MCF 10A (cell line): ENCODE measurements at regions not wholly inside any gene's neighbourhood (a gene's known extent, or its start where the extent isn't known, plus 50 kb on each side); places are given as distances from the start of the nearest gene placed in this dataset.

Experiments
- BruUV-seq: library from RNA; stranded (reverse); fragments of 400-500 nt; replicated peaks from 2 replicates; lab custom pipeline; 2021; lab: Mats Ljungman, UMichigan
- CTCF ChIA-PET: fragments of 300-600 bp; sonication (Branson Sonifier 250); formaldehyde crosslinking; extraction: SDS; loops from one replicate; lab custom pipeline; 2021; ENCODE audit warnings: antibody characterized with exemption, inconsistent platforms; lab: Yijun Ruan, JAX
- POLR2A ChIA-PET: fragments of 300-600, 350-650 bp; sonication (Branson Sonifier 250); formaldehyde crosslinking; extraction: SDS; loops from one replicate; lab custom pipeline; 2020; ENCODE audit warnings: antibody characterized with exemption, inconsistent platforms; lab: Yijun Ruan, JAX
- DNase-seq: peaks from one replicate; pipeline ENCODE4 v3.0.0-alpha.2; 2018; ENCODE audit not compliant: unreplicated experiment
- H3K27ac Mint-ChIP-seq: one replicate; pipeline ENCODE4 v1.8.0; 2022; ENCODE audit warnings: mild to moderate bottlenecking, low read depth, mixed read lengths; ENCODE audit not compliant: unreplicated experiment
- H3K27me3 Mint-ChIP-seq: one replicate; pipeline ENCODE4 v1.8.0; 2022; ENCODE audit warnings: mixed read lengths; ENCODE audit not compliant: insufficient read depth, unreplicated experiment
- H3K36me3 Mint-ChIP-seq: one replicate; pipeline ENCODE4 v1.8.0; 2022; ENCODE audit warnings: mild to moderate bottlenecking, moderate library complexity, mixed read lengths; ENCODE audit not compliant: insufficient read depth, unreplicated experiment
- H3K4me1 Mint-ChIP-seq: one replicate; pipeline ENCODE4 v1.8.0; 2022; ENCODE audit warnings: mixed read lengths; ENCODE audit not compliant: insufficient read depth, unreplicated experiment
- H3K4me3 Mint-ChIP-seq: one replicate; pipeline ENCODE4 v1.8.0; 2022; ENCODE audit warnings: mild to moderate bottlenecking, moderate library complexity, mixed read lengths; ENCODE audit not compliant: unreplicated experiment
- H3K9me3 Mint-ChIP-seq: one replicate; pipeline ENCODE4 v1.8.0; 2022; ENCODE audit warnings: mixed read lengths; ENCODE audit not compliant: unreplicated experiment
- intact Hi-C: fragments of 100-400 bp; cut with micrococcal nuclease; formaldehyde crosslinking; loops from 2 replicates; pipeline ENCODE4 v1.14.1; 2022
- TF ChIP-seq, protein P1 (sequence below): fragments of 200-600 bp; IDR thresholded peaks from one replicate; pipeline ENCODE4 v1.8.0; 2022; ENCODE audit warnings: antibody characterized with exemption, mild to moderate bottlenecking; ENCODE audit not compliant: unreplicated experiment

DNA sequence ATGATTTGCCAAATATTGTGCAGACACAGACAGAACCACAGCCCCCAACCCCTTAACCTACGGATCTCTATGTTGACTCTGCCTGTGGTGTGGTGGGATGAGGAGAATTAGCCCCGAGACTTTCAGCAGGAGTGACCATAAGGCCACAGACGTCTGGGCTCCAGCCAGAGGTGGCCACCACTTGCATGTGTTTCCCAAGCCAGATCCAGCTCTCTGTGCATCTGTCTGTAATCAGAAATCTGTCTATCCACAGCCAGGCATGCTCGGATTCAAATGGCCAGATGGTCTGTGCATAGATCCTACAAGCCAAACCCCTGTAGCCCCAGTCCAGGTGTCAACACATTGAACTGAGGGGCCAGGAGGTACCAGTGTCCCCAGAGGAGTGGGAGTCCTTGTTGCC is 140.6 kb downstream of the SYF2 start:
- Mint-ChIP-seq H3K4me3 (no peak overlapping the region), H3K4me1 (no peaks in the 10 kb centered on the region), H3K27me3 (peaks cover 12% of the 10 kb centered on the region), H3K27ac (no peak overlapping the region), H3K9me3 (no peaks in the 10 kb centered on the region), H3K36me3 (no peaks in the 10 kb centered on the region)
- CTCF ChIA-PET = interaction anchor here (0.8 to 1.5 kb wide), 2 partner anchors 9 to 10 kb away, joined by 3 to 5 read pairs; no protein-coding TSS in a partner anchor
- intact Hi-C loops = no loop called here
- TF ChIP-seq, protein P1, sequence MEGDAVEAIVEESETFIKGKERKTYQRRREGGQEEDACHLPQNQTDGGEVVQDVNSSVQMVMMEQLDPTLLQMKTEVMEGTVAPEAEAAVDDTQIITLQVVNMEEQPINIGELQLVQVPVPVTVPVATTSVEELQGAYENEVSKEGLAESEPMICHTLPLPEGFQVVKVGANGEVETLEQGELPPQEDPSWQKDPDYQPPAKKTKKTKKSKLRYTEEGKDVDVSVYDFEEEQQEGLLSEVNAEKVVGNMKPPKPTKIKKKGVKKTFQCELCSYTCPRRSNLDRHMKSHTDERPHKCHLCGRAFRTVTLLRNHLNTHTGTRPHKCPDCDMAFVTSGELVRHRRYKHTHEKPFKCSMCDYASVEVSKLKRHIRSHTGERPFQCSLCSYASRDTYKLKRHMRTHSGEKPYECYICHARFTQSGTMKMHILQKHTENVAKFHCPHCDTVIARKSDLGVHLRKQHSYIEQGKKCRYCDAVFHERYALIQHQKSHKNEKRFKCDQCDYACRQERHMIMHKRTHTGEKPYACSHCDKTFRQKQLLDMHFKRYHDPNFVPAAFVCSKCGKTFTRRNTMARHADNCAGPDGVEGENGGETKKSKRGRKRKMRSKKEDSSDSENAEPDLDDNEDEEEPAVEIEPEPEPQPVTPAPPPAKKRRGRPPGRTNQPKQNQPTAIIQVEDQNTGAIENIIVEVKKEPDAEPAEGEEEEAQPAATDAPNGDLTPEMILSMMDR = no peak
- no TSS peak for BruUV-seq
- DNase-seq = no peak
- POLR2A ChIA-PET = no interaction called here

DNA sequence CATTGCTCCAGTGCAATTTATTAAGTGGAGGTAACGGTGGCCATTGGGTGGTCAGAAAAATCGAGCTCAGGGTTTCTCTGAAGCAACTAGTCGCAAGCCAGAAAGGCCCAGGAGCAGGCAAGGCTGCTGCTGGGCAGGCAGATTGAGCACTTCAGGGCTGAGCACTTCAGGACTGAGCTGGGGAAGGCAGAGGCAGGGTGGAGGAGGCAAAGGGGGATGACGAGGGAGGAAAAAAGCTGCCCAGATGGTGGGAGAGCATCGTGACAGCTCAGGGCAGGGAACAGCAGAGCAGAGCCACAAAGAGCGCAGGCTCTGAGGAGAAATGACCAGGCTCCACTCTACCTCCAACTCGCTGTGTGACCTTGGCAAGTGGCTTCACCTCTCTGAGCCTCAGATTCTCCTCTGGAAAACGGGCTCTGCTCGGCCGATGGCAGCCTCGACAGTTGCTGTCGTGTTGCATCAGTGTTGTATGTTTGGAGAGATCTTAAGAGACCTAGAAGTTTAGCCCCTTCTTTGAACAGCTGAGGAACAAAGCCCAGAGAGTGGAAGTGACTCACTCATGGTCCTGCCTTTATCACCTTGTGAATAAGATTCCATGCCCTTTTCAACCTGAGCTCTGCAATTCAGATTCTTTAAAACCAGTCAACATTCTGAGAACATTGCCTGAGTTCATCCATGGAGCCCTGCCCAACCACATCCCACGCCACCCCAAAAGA is 141.4 kb downstream of the SYF2 start:
- intact Hi-C loops = no loop called here
- H3K4me1 Mint-ChIP-seq = no peaks in the 10 kb centered on the region
- peaks cover 6% of the 10 kb centered on the region for H3K27me3 Mint-ChIP-seq
- no peaks in the 10 kb centered on the region for H3K36me3 Mint-ChIP-seq
- TF ChIP-seq, protein P1 = no peak
- no TSS peak for BruUV-seq
- H3K9me3 Mint-ChIP-seq = no peaks in the 10 kb centered on the region
- ChIA-PET POLR2A (no interaction called here), CTCF (interaction anchor here (0.8 to 1.5 kb wide), 2 partner anchors 10 to 11 kb away, joined by 3 to 5 read pairs; no protein-coding TSS in a partner anchor)
- no peak overlapping the region for H3K27ac Mint-ChIP-seq
- H3K4me3 Mint-ChIP-seq = no peak overlapping the region
- DNase-seq = no peak

DNA sequence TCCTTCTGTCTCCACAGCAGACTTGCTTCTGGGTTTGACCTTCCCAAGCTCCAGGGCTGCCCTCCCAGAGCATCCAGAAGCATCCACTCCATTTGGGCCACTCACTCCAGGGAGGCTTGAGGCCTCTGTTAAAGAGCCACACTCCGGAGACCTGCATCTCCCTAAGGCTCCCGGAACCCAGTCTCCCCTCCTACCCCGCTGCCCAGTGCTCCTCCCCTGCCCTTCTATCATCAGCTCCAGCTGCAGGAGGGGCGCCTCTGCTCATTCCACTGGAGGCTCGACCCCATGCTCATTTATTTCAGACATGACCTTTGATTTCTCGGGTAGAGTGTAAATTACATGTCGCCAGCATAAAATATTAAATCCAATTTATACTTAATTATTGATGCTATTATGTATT is 142.5 kb downstream of the SYF2 start:
- intact Hi-C loops = no loop called here
- BruUV-seq = no TSS peak
- ChIA-PET CTCF (no interaction called here), POLR2A (no interaction called here)
- no peak for DNase-seq
- Mint-ChIP-seq H3K4me3 (no peak overlapping the region), H3K9me3 (no peaks in the 10 kb centered on the region), H3K27me3 (no peaks in the 10 kb centered on the region), H3K27ac (no peak overlapping the region), H3K36me3 (no peaks in the 10 kb centered on the region), H3K4me1 (no peaks in the 10 kb centered on the region)
- TF ChIP-seq, protein P1 = no peak

DNA sequence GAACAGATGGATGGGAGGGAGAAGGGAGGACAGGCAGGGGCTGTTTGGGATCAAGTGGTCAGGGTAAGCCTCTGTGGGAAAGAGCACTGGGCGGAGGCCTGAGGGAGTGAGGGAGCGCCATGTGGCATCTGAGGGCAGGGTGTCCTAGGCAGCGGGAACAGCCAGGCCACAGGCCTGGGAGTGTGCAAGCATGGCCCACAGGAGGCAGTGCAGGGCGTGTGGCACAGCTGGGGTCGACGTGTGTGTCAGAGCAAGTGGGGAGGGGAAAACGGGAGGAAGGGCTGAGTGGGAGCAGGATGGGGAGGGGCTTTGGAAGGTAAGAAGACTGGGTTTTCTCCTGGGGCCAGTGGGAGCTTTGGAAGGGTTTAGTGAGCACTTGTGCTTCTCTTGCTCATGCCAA is 143.4 kb downstream of the SYF2 start:
- no peak for DNase-seq
- no peak overlapping the region for H3K27ac Mint-ChIP-seq
- no TSS peak for BruUV-seq
- H3K9me3 Mint-ChIP-seq = no peaks in the 10 kb centered on the region
- H3K4me1 Mint-ChIP-seq = no peaks in the 10 kb centered on the region
- POLR2A ChIA-PET = no interaction called here
- H3K36me3 Mint-ChIP-seq = no peaks in the 10 kb centered on the region
- H3K4me3 Mint-ChIP-seq = no peak overlapping the region
- intact Hi-C loops = no loop called here
- TF ChIP-seq, protein P1 = no peak
- no peaks in the 10 kb centered on the region for H3K27me3 Mint-ChIP-seq
- CTCF ChIA-PET = no interaction called here
